HepG2 (cell line): ENCODE measurements at regions not wholly inside any gene's neighbourhood (a gene's known extent, or its start where the extent isn't known, plus 50 kb on each side); places are given as distances from the start of the nearest gene placed in this dataset.

Experiments
- ATAC-seq: fragments of 200-7000 bp; cut with Tn5 transposase; 3 replicates; pipeline ENCODE4 v1.9.1; 2020; ENCODE audit warnings: mild to moderate bottlenecking, moderate library complexity
- BruUV-seq: library from RNA; stranded (reverse); fragments of 400-500 nt; replicated peaks from 2 replicates; lab custom pipeline; 2021; lab: Mats Ljungman, UMichigan
- CTCF ChIA-PET: fragments of 300-600 bp; formaldehyde crosslinking; extraction: SDS; loops from one replicate; lab custom pipeline; 2021; ENCODE audit warnings: low total read pairs, inconsistent platforms, low intra/inter-chr PET ratio; lab: Yijun Ruan, JAX
- POLR2A ChIA-PET: fragments of 350-600 bp; sonication (Branson Sonifier 250); formaldehyde crosslinking; loops from one replicate; lab custom pipeline; 2020; ENCODE audit warnings: antibody characterized with exemption, inconsistent platforms; lab: Yijun Ruan, JAX
- DNase-seq: peaks from one replicate; pipeline ENCODE4 v3.0.0-alpha.2; 2015; ENCODE audit warnings: low spot score
- FAIRE-seq: peaks from 3 replicates; lab custom pipeline; 2011; peaks lifted over from hg19 to GRCh38; lab: Jason Lieb, UNC
- H2AFZ ChIP-seq: one replicate; pipeline ENCODE4 v1.6.1; 2011; ENCODE audit warnings: low read length, inconsistent platforms
- H3K27ac ChIP-seq: fragments of 300-600 bp; 3 replicates; pipeline ENCODE4 v1.8.0; 2011; ENCODE audit warnings: mixed run types, mild to moderate bottlenecking, mixed read lengths, low read length, inconsistent platforms; ENCODE audit not compliant: insufficient read depth; ENCODE audit errors: extremely low read length
- H3K27me3 ChIP-seq, 2 experiments: fragments of 200-600 bp in 1 of 2; 2 replicates in 1 of 2; 3 replicates in 1 of 2; pipeline versions ENCODE4 v1.6.0 to v1.8.0; 2011; ENCODE audit warnings: low read length in 2 of 2, mild to moderate bottlenecking in 2 of 2, moderate library complexity in 2 of 2, inconsistent platforms in 1 of 2; ENCODE audit not compliant: insufficient read depth in 2 of 2, control insufficient read depth in 1 of 2
- H3K36me3 ChIP-seq, 2 experiments: fragments of 200-600 bp in 1 of 2; replicated peaks in 1 of 2; 2 replicates in 1 of 2; 3 replicates in 1 of 2; pipeline versions ENCODE4 v1.5.1 to v1.8.0; 2011; ENCODE audit warnings: low read length in 2 of 2, inconsistent platforms in 1 of 2; ENCODE audit not compliant: insufficient read depth in 2 of 2, control insufficient read depth in 1 of 2
- H3K4me1 ChIP-seq: 2 replicates; pipeline ENCODE4 v1.5.1; 2012; ENCODE audit warnings: low read length, inconsistent platforms; ENCODE audit not compliant: insufficient read depth
- H3K4me2 ChIP-seq: 2 replicates; pipeline ENCODE4 v1.6.0; 2011; ENCODE audit warnings: low read depth, low read length, inconsistent platforms
- H3K4me3 ChIP-seq, 3 experiments: fragments of 200-600 bp in 1 of 3; sonication (generic), shearing (Covaris generic) in 1 of 3; replicated peaks in 1 of 3; 2 replicates each; pipeline ENCODE4 v1.5.1; 2011 to 2016; ENCODE audit warnings: low read length in 3 of 3, inconsistent platforms in 2 of 3, low read depth in 2 of 3, mild to moderate bottlenecking in 2 of 3, control low read depth in 1 of 3, mixed read lengths in 1 of 3; ENCODE audit not compliant: insufficient read depth in 1 of 3
- H3K79me2 ChIP-seq: one replicate; pipeline ENCODE4 v1.6.1; 2011; ENCODE audit warnings: low read length, inconsistent platforms; ENCODE audit not compliant: insufficient read depth
- H3K9ac ChIP-seq: 2 replicates; pipeline ENCODE4 v1.6.0; 2011; ENCODE audit warnings: mild to moderate bottlenecking, low read depth, low read length, inconsistent platforms; ENCODE audit not compliant: insufficient read depth
- H3K9me3 ChIP-seq: 2 replicates; pipeline ENCODE4 v1.5.1; 2012; ENCODE audit warnings: mild to moderate bottlenecking, low read length
- H4K20me1 ChIP-seq: 2 replicates; pipeline ENCODE4 v1.6.0; 2011; ENCODE audit warnings: inconsistent platforms, mild to moderate bottlenecking, low read length, moderate library complexity; ENCODE audit not compliant: insufficient read depth
- AKAP8 ChIP-seq: sonication (generic); formaldehyde crosslinking; IDR thresholded peaks from 2 replicates; pipeline ENCODE4 v1.5.1; 2020; ENCODE audit warnings: mild to moderate bottlenecking, missing genetic modification reagents
- AKNA ChIP-seq: sonication (generic); formaldehyde crosslinking; IDR thresholded peaks from 2 replicates; pipeline ENCODE4 v1.4.0; 2020; ENCODE audit warnings: missing genetic modification reagents, borderline replicate concordance
- ESRRA ChIP-seq: sonication (generic); formaldehyde crosslinking; IDR thresholded peaks from 2 replicates; pipeline ENCODE4 v1.5.1; 2020; ENCODE audit warnings: mild to moderate bottlenecking, low read depth, missing genetic modification reagents
- GABPB1 ChIP-seq: IDR thresholded peaks from 2 replicates; pipeline ENCODE4 v1.6.1; 2016; ENCODE audit warnings: mild to moderate bottlenecking, missing genetic modification reagents, moderate library complexity, missing compliant biosample characterization
- JUNB ChIP-seq: sonication (generic); formaldehyde crosslinking; IDR thresholded peaks from 2 replicates; pipeline ENCODE4 v1.8.0; 2022; ENCODE audit warnings: missing genetic modification reagents, mild to moderate bottlenecking, borderline replicate concordance
- MTA3 ChIP-seq: sonication (generic); formaldehyde crosslinking; IDR thresholded peaks from 2 replicates; pipeline ENCODE4 v1.4.0; 2020; ENCODE audit warnings: missing genetic modification reagents
- NR3C1 ChIP-seq: sonication (generic); formaldehyde crosslinking; IDR thresholded peaks from 2 replicates; pipeline ENCODE4 v1.4.0; 2020; ENCODE audit warnings: missing genetic modification reagents
- RFX5 ChIP-seq: IDR thresholded peaks from 2 replicates; pipeline ENCODE4 v1.6.1; 2011; ENCODE audit warnings: low read depth, low read length, improper control_type of control experiment
- ZBTB14 ChIP-seq: sonication (generic); formaldehyde crosslinking; IDR thresholded peaks from 2 replicates; pipeline ENCODE4 v1.4.0; 2020; ENCODE audit warnings: missing genetic modification reagents
- ZBTB44 ChIP-seq: sonication (generic); formaldehyde crosslinking; IDR thresholded peaks from 2 replicates; pipeline ENCODE4 v1.4.0; 2020; ENCODE audit warnings: missing genetic modification reagents
- ZKSCAN5 ChIP-seq: sonication (generic); formaldehyde crosslinking; IDR thresholded peaks from 2 replicates; pipeline ENCODE4 v1.5.1; 2020; ENCODE audit warnings: mild to moderate bottlenecking, missing genetic modification reagents
- ZNF33A ChIP-seq: sonication (generic); formaldehyde crosslinking; IDR thresholded peaks from 2 replicates; pipeline ENCODE4 v1.5.1; 2020; ENCODE audit warnings: missing genetic modification reagents, mild to moderate bottlenecking, moderate library complexity, borderline replicate concordance
- ZNF616 ChIP-seq: sonication (generic); formaldehyde crosslinking; IDR thresholded peaks from 2 replicates; pipeline ENCODE4 v1.5.0; 2020; ENCODE audit warnings: low read depth, mild to moderate bottlenecking, missing genetic modification reagents
- WGBS: methylation state at CpG from one replicate; pipeline ENCODE4 v1.1.6; 2017; ENCODE audit warnings: low lambda C conversion rate; 5-methylcytosine and 5-hydroxymethylcytosine counted together
- in situ Hi-C: cut with HindIII; loops from 2 replicates; pipeline ENCODE4 v1.10.0; 2017; ENCODE audit warnings: low pct_unique_long_range_greater_than_20kb; ENCODE audit not compliant: extremely low pct_ligation_motif_present
- intact Hi-C: fragments of 100-400 bp; cut with micrococcal nuclease; formaldehyde crosslinking; loops from one replicate; pipeline ENCODE4 v1.10.0; 2022; ENCODE audit not compliant: unreplicated experiment
- TF ChIP-seq, protein P1 (sequence below): sonication (generic); formaldehyde crosslinking; IDR thresholded peaks from 2 replicates; pipeline ENCODE4 v1.5.0; 2020; ENCODE audit warnings: missing genetic modification reagents, mild to moderate bottlenecking, borderline replicate concordance
- TF ChIP-seq, protein P2 (sequence below): sonication (generic); formaldehyde crosslinking; IDR thresholded peaks from 2 replicates; pipeline ENCODE4 v1.4.0; 2020; ENCODE audit warnings: mild to moderate bottlenecking, missing genetic modification reagents

GRCh38 chr2:234577191-234577590 lies 80.3 kb upstream of the ARL4C start:
- peaks cover 2 to 22% of the 10 kb centered on the region in 2 experiments; a peak in 3 of 5 replicates for H3K27me3 ChIP-seq
- FAIRE-seq (no peak), DNase-seq (no peak), ATAC-seq (no peak)
- no peaks in the 10 kb centered on the region for H3K36me3 ChIP-seq
- H4K20me1 ChIP-seq: no peaks in the 10 kb centered on the region
- BruUV-seq: no TSS peak
- H3K9ac ChIP-seq: no peak overlapping the region
- H3K79me2 ChIP-seq: no peaks in the 10 kb centered on the region
- H3K4me1 ChIP-seq: peaks cover 18% of the 10 kb centered on the region
- intact Hi-C loops: no loop called here
- in situ Hi-C loops: no loop called here
- ChIA-PET CTCF (no interaction called here), POLR2A (no interaction called here)
- H2AFZ ChIP-seq: no peak overlapping the region
- H3K9me3 ChIP-seq: peaks cover 14% of the 10 kb centered on the region
- no peak overlapping the region for H3K4me3 ChIP-seq
- H3K27ac ChIP-seq: no peak overlapping the region
- H3K4me2 ChIP-seq: no peak overlapping the region
- WGBS: 9% methylated on average over 5 of the region's 5 CpGs
- no peak for TF ChIP-seq ZNF33A (CRISPR knock-in tag)
- TF ChIP-seq, protein P1, sequence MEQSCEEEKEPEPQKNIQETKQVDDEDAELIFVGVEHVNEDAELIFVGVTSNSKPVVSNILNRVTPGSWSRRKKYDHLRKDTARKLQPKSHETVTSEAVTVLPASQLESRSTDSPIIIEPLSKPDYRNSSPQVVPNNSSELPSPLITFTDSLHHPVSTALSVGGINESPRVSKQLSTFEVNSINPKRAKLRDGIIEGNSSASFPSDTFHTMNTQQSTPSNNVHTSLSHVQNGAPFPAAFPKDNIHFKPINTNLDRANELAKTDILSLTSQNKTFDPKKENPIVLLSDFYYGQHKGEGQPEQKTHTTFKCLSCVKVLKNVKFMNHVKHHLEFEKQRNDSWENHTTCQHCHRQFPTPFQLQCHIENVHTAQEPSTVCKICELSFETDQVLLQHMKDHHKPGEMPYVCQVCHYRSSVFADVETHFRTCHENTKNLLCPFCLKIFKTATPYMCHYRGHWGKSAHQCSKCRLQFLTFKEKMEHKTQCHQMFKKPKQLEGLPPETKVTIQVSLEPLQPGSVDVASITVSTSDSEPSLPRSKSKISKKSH: no peak
- no peak for TF ChIP-seq JUNB (CRISPR knock-in tag)
- TF ChIP-seq RFX5: no peak
- no peak for TF ChIP-seq ZKSCAN5 (CRISPR knock-in tag)
- no peak for TF ChIP-seq GABPB1 (CRISPR knock-in tag)
- TF ChIP-seq MTA3 (CRISPR knock-in tag): no peak
- TF ChIP-seq ZNF616: no peak
- TF ChIP-seq AKNA: no peak
- TF ChIP-seq ZBTB44 (CRISPR knock-in tag): no peak
- TF ChIP-seq, protein P2, sequence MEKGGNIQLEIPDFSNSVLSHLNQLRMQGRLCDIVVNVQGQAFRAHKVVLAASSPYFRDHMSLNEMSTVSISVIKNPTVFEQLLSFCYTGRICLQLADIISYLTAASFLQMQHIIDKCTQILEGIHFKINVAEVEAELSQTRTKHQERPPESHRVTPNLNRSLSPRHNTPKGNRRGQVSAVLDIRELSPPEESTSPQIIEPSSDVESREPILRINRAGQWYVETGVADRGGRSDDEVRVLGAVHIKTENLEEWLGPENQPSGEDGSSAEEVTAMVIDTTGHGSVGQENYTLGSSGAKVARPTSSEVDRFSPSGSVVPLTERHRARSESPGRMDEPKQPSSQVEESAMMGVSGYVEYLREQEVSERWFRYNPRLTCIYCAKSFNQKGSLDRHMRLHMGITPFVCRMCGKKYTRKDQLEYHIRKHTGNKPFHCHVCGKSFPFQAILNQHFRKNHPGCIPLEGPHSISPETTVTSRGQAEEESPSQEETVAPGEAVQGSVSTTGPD (CRISPR knock-in tag): no peak
- no peak for TF ChIP-seq AKAP8
- TF ChIP-seq NR3C1: no peak
- TF ChIP-seq ESRRA (CRISPR knock-in tag): no peak
- TF ChIP-seq ZBTB14 (CRISPR knock-in tag): no peak
